Bronchial epithelial cell (primary cell): ENCODE measurements at regions not wholly inside any gene's neighbourhood (a gene's known extent, or its start where the extent isn't known, plus 50 kb on each side); places are given as distances from the start of the nearest gene placed in this dataset.
A peak's percentile ranks its signal among the peaks of the same experiment; 100 is the strongest.
"Not testable (repeated sequence)": the region's sequence is repeated elsewhere in the genome, so short reads cannot be mapped to it uniquely, and the experiment has no call there.

ENCODE experiments used
- DNase-seq: peaks from one replicate; pipeline ENCODE4 v3.0.0-alpha.2; 2010; ENCODE audit warnings: low read depth
- FAIRE-seq: peaks from 2 replicates; lab custom pipeline; 2011; peaks lifted over from hg19 to GRCh38; lab: Jason Lieb, UNC
- H3K27me3 ChIP-seq: 2 replicates; pipeline ENCODE4 v1.5.1; 2011; ENCODE audit warnings: low read length; ENCODE audit not compliant: control insufficient read depth, insufficient read depth
- H3K36me3 ChIP-seq: 2 replicates; pipeline ENCODE4 v1.5.1; 2011; ENCODE audit warnings: low read length; ENCODE audit not compliant: control insufficient read depth, insufficient read depth
- H3K4me3 ChIP-seq: 2 replicates; pipeline ENCODE4 v1.5.1; 2011; ENCODE audit warnings: mild to moderate bottlenecking, low read depth, low read length, control low read depth
- TF ChIP-seq, protein P1 (sequence below): IDR thresholded peaks from 2 replicates; pipeline ENCODE4 v1.5.1; 2011; ENCODE audit warnings: mild to moderate bottlenecking, moderate library complexity, low read length, control low read depth, inconsistent platforms; ENCODE audit not compliant: insufficient read depth, severe bottlenecking

DNA sequence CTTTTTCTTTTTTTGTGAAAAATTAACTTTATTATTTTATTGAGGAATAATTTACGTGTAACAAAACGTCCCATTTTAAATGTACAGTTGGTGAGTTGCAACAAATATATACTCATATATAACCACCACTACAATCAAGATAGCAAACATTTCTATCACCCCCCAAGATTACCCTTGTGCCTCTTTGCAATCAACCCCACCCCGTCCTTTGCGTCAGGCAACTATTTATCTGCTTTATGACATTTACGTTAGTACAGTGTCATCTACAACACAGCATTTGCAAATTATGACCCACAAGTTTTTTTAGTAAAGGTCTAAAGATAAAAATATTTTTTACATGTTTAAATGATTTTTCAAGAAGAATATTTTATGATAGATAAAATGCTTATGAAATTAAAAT is 485.6 kb upstream of the SOX9 start:
- DNase-seq (no peak), FAIRE-seq (no peak)
- Histone ChIP-seq H3K36me3 (no peaks in the 10 kb centered on the region), H3K4me3 (no peak overlapping the region), H3K27me3 (no peaks in the 10 kb centered on the region)
- TF ChIP-seq, protein P1, sequence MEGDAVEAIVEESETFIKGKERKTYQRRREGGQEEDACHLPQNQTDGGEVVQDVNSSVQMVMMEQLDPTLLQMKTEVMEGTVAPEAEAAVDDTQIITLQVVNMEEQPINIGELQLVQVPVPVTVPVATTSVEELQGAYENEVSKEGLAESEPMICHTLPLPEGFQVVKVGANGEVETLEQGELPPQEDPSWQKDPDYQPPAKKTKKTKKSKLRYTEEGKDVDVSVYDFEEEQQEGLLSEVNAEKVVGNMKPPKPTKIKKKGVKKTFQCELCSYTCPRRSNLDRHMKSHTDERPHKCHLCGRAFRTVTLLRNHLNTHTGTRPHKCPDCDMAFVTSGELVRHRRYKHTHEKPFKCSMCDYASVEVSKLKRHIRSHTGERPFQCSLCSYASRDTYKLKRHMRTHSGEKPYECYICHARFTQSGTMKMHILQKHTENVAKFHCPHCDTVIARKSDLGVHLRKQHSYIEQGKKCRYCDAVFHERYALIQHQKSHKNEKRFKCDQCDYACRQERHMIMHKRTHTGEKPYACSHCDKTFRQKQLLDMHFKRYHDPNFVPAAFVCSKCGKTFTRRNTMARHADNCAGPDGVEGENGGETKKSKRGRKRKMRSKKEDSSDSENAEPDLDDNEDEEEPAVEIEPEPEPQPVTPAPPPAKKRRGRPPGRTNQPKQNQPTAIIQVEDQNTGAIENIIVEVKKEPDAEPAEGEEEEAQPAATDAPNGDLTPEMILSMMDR = no peak

DNA sequence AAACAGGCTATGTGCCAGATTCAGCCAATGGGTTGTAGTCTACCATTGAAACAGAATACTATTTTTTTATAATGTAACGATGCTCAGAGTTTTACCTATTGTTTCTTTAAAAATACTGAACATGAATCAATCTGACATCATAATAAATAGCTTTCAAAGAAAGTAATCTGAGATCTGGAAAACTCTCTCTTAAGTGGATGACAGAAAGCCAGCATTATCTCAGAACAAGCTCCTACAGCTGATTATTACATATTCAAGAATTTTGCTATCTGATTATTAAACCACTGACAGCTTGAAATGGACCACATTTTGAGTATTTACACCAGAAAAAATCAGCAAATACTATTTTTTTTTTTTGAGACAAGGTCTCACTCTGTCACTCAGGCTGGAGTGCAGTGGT is 484.2 kb upstream of the SOX9 start:
- TF ChIP-seq, protein P1 = no peak
- DNase-seq = peak; percentile 23
- Histone ChIP-seq H3K4me3 (no peak overlapping the region), H3K27me3 (no peaks in the 10 kb centered on the region), H3K36me3 (no peaks in the 10 kb centered on the region)
- no peak for FAIRE-seq

DNA sequence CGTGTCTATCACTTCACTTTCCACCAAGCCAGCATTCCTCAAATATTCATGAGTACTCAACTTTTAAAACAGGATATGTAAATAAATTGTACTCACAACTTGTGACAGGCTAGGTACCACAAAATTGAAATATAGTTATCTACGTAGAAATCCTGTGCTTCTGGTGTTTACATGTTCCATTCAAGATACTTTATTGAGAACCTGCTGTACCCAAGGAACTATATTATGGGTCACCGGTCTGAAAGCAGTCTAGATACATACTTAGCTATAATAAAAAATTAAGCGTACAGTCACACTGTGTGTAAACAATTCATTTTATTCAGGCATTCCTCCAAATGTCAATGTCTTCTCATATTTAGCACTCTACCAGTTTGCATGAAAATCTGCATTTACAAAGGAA is 482.2 kb upstream of the SOX9 start:
- no peak for FAIRE-seq
- H3K27me3 ChIP-seq = no peaks in the 10 kb centered on the region
- no peaks in the 10 kb centered on the region for H3K36me3 ChIP-seq
- TF ChIP-seq, protein P1 = no peak
- H3K4me3 ChIP-seq = no peak overlapping the region
- no peak for DNase-seq

DNA sequence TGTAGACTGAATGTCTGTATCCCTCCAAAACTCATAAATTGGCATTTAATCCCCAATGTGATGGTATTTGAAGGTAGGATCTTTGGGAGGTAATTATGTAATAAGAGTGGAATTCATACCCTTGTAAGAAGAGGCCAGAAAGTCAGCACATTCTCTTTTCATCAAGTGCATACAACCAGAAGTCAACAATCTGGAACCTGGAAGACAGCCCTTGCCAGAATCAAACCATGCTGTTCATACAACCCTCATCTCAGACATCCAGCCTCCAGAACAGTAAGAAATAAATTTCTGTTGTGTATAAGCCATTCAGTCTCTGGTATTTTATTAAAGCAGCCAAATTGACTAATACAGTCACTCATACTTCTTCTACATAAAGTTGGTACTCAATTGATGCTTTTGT is 481.0 kb upstream of the SOX9 start:
- H3K27me3 ChIP-seq = no peaks in the 10 kb centered on the region
- no peak for DNase-seq
- no peak for FAIRE-seq
- no peak overlapping the region for H3K4me3 ChIP-seq
- TF ChIP-seq, protein P1 = no peak
- H3K36me3 ChIP-seq = no peaks in the 10 kb centered on the region

DNA sequence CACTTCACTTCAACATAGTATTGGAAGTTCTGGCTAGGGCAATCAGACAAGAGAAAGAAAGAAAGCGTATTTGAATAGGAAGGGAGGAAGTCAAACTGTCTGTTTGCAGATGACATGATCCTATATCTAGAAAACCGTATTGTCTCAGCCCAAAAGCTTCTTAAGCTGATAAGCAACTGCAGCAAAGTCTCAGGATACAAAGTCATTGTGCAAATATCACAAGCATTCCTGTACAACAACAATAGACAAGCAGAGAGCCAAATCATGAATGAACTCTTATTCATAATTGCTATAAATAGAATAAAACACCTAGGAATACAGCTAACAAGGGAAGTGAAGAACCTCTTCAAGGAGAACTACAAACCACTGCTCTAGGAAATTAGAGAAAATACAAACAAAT is 473.9 kb upstream of the SOX9 start:
- not testable (repeated sequence) for H3K36me3 ChIP-seq, H3K4me3 ChIP-seq, H3K27me3 ChIP-seq, FAIRE-seq
- DNase-seq = peak; percentile 81

DNA sequence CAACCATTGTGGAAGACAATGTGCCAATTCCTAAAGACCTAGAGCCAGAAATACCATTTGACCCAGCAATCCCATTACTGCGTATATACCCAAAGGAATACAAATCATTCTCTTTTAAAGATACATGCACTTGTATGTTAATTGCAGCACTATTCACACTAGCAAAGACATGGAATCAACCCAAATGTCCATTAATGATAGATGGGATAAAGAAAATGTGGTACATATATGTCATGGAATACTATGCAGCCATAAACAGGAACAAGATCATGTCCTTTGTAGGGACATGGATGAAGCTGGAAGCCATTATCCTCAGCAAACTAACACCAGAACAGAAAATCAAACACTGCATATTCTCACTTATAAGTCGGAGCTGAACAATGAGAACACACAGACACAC is 472.5 kb upstream of the SOX9 start:
- not testable (repeated sequence) for FAIRE-seq, DNase-seq, H3K27me3 ChIP-seq, H3K36me3 ChIP-seq, H3K4me3 ChIP-seq

DNA sequence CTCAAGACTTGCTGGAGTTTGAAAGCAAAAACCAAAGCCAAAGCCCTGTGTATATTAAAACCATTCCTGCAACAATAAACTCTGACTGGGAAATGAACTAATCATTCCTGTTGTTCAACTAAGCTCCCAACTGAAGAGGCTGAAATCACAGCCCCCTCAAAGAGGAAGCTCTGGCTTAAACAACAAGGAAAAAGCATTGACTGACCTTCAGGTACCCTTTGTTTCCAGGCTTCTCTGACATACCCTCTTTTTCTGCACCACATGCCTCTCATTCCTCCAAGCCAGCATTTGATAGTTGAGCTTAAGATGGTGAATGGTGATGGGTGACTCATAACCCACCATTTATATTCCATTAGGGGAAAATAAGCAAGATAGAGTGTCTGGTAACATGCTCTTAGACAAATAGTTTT is 470.9 kb upstream of the SOX9 start:
- DNase-seq (peak; percentile 14), FAIRE-seq (no peak)
- H3K4me3 ChIP-seq = no peak overlapping the region
- no peaks in the 10 kb centered on the region for H3K27me3 ChIP-seq
- H3K36me3 ChIP-seq = no peaks in the 10 kb centered on the region
- TF ChIP-seq, protein P1 = no peak
